HG02870 (cell line): ENCODE measurements at regions not wholly inside any gene's neighbourhood (a gene's known extent, or its start where the extent isn't known, plus 50 kb on each side); places are given as distances from the start of the nearest gene placed in this dataset.

Experiments
- ATAC-seq: cut with Tn5 transposase; IDR thresholded peaks from one replicate; pipeline ENCODE4 v1.9.1; 2021; ENCODE audit warnings: mild to moderate bottlenecking, moderate library complexity; ENCODE audit not compliant: unreplicated experiment

GRCh38 chr3:18837137-18837755, 311.1 kb upstream of the KCNH8 start:
- ATAC-seq, result no peak

DNA sequence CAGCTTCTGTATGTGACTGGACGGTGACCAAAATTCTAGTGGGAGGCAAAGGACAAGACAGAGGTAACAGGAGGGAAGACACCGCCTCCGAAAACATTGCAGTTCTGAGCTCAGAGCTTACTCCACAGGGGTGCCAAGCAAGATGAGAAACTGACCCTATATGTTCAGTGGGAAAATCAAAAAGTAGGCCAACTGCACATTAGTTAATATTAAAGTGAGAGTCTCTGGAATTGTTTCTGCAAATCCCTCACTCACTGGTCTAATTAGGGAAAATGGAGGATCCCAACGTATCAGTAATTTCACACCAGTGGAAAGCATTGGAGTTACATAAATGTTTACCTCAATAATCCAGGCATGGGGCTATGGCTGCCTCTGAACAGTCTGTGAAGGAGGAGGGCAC, 313.3 kb upstream of the KCNH8 start:
- no peak for ATAC-seq

DNA sequence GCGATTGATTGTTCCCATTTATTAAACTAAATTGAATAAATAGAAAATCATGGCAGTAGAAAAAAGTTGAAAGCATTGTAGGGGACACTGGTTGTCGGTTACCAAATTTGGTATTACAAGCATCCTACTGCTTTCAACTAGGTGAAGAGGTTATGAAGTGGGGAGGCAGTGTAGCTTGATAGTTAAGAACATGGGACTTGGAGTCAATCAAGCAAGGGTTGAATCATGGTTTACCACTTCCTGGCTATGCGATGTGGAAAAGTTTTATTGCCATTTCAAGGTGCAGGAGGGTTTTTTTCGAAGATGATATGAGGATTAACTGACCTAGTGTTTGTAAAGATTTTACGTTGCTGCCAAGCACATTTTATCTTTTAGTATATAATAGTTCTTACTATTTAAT, 318.2 kb upstream of the KCNH8 start:
- no peak for ATAC-seq

- no peak for ATAC-seq
These were observed 319.7 kb upstream of the KCNH8 start for GRCh38 chr3:18828637-18829036.

- no peak for ATAC-seq
These were observed 320.6 kb upstream of the KCNH8 start for GRCh38 chr3:18827664-18828063.

DNA sequence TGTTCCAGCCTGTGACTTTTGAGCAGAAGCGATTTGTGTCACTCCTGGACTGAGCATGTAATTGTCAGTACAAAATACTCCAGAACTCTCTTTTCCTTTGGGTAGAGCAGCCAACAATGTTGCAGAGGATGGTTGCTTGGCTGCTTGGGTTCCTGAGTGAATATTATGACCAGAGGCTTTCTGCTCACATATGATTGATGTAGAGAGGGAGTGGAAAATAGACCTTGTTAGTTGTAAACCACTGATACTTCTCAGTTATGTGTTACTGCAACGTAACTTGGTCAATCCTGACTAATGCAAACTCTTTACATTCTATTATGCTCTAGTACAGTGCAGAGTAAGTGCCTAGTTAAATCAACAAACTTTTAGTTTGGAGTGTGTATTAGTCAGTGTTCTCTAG, 322.6 kb upstream of the KCNH8 start:
- no peak for ATAC-seq

- ATAC-seq, result no peak
These were observed 335.0 kb upstream of the KCNH8 start for GRCh38 chr3:18813300-18813699.

DNA sequence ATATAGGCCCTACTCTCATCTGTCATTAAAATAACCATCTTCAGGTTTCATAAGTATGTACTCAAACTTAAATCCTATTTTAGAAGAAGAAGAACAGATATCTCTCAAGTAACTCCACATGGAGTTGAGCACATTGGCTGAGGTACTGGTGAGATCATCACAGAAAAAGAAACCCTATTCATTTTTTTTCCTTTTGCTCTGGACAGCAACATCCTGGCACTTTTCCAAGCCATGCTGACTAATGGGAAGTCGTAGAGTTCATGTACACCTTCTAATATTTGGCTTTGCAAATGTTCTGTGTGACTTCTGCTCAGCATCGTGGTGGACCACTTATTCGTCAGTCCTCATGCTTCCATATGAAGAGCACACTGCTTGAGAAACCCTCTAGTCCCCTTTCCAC, 336.0 kb upstream of the KCNH8 start:
- ATAC-seq, result no peak

- ATAC-seq, result no peak
These were observed 338.0 kb upstream of the KCNH8 start for GRCh38 chr3:18810306-18810661.

GRCh38 chr3:18809640-18810305, 338.5 kb upstream of the KCNH8 start:
- no peak for ATAC-seq

DNA sequence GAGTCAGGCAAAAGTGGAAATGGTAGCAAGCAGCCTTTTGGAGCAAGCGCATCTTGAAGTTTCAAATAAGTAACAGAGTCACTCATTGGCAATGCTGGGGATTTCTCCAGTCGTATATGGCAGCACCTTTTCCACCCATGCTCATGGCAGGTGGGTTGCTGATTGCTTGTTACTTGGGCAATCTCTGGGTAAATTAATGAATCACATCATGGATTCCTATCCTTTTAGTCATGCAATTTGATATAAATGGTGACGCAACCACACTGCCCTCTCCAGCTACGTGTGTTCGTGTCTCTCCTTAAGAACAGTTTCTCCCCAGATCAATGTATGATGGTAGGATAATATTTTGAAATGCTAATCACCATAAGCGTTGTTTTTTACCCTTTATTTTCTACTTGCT, 339.9 kb upstream of the KCNH8 start:
- no peak for ATAC-seq

GRCh38 chr3:18807593-18807992, 340.7 kb upstream of the KCNH8 start:
- no peak for ATAC-seq

- ATAC-seq, result no peak
These were observed 341.7 kb upstream of the KCNH8 start for GRCh38 chr3:18806633-18807032.

DNA sequence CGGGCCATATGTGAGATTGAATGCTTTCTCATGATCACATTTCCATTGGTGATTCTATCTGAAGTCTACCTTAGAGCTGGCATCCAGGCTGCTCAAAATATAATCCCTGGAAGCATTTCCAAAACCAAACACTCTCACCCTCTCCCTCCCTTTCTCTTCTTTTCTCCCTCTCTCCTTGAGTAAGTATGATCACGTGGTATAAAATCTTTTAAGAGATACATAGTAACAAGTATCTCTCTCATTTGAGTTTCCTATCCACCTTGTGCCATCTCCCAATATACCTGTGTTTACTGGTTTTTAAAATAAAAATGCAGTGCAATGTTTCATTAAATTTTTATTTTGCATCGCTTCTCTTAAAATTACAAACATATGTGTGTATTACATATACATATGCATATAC, 350.9 kb upstream of the KCNH8 start:
- no peak for ATAC-seq

- ATAC-seq, result no peak
These were observed 353.2 kb upstream of the KCNH8 start for GRCh38 chr3:18795078-18795477.

- no peak for ATAC-seq
These were observed 356.6 kb upstream of the KCNH8 start for GRCh38 chr3:18791752-18792151.

DNA sequence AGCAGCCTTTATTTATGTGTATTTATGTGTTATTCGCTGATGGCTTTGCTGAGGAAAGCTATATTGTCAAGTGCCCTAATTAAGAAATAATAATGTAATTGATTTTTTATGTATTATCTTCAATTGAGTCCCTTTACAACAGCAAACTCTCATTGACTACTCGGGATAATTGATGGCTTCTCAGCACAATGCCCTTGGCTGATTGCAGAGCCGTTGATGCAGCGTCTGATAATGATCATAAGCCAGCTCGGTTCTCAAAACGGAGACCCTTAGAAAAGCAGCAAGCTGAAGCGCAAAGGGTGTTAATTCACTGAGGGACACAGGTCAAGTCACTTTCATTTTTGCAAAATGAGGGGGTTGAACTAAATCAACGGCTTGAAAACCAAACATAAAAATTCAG, 357.1 kb upstream of the KCNH8 start:
- ATAC-seq, result no peak

DNA sequence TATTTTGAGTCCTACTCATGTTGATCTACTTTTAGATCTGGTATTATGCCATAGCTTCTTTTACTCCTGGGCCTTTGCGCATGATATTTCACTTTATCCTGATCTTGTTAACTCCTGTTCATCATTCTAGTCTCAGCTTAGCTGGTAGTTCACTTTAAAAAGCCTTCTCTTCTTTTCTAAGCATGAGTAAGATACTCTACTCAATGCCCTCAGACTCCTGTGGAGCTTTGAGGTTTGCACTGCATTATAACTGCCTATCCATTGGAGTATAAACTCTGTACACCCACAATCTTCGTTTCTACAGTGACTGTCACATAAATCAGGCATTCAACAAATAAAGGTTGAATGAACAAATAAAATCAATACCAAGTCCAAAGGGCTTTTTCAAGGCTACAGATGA, 357.9 kb upstream of the KCNH8 start:
- ATAC-seq, result no peak

DNA sequence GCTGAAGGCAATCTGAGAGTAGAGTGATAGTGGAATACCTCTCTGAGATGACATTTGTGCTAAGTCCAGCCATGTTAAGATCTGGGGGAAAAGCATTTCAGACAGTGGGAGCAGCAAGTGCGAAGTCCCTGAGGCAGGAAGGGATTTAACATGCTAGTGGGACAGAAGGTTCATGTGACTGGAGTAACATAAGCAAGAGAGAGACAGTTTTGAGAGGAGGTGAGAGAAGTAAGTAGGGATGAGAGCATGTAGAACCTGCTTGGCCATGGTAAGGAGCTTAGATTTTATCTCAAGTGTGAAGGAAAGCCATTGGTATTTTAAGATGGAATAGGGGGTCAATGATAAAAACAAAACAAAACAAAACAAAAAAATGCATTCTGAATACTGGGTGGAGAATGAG, 358.6 kb upstream of the KCNH8 start:
- no peak for ATAC-seq

GRCh38 chr3:18787441-18787840, 360.9 kb upstream of the KCNH8 start:
- ATAC-seq, result no peak

GRCh38 chr3:18786650-18787323, 361.5 kb upstream of the KCNH8 start:
- ATAC-seq, result no peak

DNA sequence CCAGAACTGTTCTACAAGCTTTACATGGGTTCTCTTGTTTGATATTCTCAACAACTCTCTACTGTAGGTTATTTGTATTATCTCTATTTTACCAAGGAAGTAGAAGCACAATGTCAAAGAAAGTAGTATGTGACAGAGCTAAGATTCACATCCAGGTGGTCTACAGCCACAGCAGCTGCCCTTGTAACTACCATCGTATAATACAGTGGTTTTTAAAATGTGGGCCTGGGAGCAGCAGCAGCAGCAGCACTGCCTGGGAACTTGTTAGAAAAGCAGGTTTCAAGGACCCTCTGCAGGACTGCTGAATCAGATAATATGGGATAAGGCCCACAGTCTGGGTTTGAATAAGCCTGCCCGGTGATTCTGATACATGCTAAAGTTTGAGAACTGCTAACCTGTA, 357.1 kb upstream of the SATB1 start:
- ATAC-seq, result no peak

DNA sequence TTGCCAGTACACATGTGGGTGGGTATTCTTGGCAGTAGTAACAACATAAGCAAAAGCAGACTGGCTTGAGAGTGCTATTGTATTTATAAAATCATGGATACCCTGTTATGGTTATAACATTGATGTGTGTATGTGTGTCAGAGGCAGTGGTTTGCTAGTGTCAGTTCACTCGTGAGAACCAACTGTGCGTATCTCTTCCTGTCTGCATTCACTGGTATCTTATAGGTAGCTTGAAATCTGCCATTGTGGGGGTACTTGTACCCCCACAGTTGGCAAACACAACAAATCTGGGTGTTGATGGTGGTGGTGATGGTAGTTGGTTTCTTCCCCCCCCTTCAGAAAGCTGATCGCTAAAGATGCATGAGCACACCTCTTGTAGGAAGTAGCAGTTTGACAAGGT, 355.8 kb upstream of the SATB1 start:
- ATAC-seq, result no peak
